ENCODE measurements at regions not wholly inside any gene's neighbourhood (a gene's known extent, or its start where the extent isn't known, plus 50 kb on each side); places are given as distances from the start of the nearest gene placed in this dataset.

- H3K27me3 Mint-ChIP-seq, result no peaks in the 10 kb centered on the region
- peak overlapping the region; percentile 25 for H3K4me3 Mint-ChIP-seq
- peaks cover 89% of the 10 kb centered on the region for H3K4me1 Mint-ChIP-seq (ENCODE audit: low read depth)
- peaks cover 97% of the 10 kb centered on the region for H3K4me1 ChIP-seq (ENCODE audit: insufficient read depth, low read length)
- no peak overlapping the region for H3K4me3 ChIP-seq (ENCODE audit: low read length)
- H3K9me3 Mint-ChIP-seq, result no peaks in the 10 kb centered on the region
- H3K27ac Mint-ChIP-seq, result peak overlapping the region; percentile 97
- no peak for TF ChIP-seq CTCF (IDR thresholded peaks at IDR 0.05)
- H3K36me3 Mint-ChIP-seq (ENCODE audit: low read depth), result no peaks in the 10 kb centered on the region
- peak in 3 of 14 experiments; percentile 15 to 74 (median 60) for DNase-seq
- no peaks in the 10 kb centered on the region for H3K36me3 ChIP-seq (ENCODE audit: insufficient read depth, low read length)
- peaks cover 0 to 15% of the 10 kb centered on the region in 2 experiments for H3K9me3 ChIP-seq (ENCODE audit: control insufficient read depth in 1 of 2, insufficient read depth in 1 of 2, low read length in 2 of 2)
- H3K27me3 ChIP-seq (ENCODE audit: control insufficient read depth in 1 of 2, insufficient read depth in 2 of 2, low read length in 2 of 2), result no peaks in the 10 kb centered on the region
- ChIA-PET POLR2A (interaction anchor here (0.5 to 1.2 kb wide), 3 partner anchors 32 to 1383 kb away, joined by 3 read pairs; partner anchors contain the start of gene TNRC6C), CTCF (no interaction called here)
- no peak for ATAC-seq (ENCODE audit: poor library complexity)
- intact Hi-C loops (cut with DNase I, micrococcal nuclease), result no loop called here
- no peak overlapping the region for H3K27ac ChIP-seq (ENCODE audit: low read depth in 1 of 2, low read length in 2 of 2)
These were observed 82.5 kb upstream of the TNRC6C start for GRCh38 chr17:77875881-77876509.

GRCh38 chr17:77877036-77877435, 81.5 kb upstream of the TNRC6C start:
- Histone ChIP-seq H3K36me3 (ENCODE audit: insufficient read depth, low read length) (no peaks in the 10 kb centered on the region), H3K4me3 (ENCODE audit: low read length) (no peak overlapping the region), H3K9me3 (ENCODE audit: control insufficient read depth in 1 of 2, insufficient read depth in 1 of 2, low read length in 2 of 2) (peaks cover 0 to 15% of the 10 kb centered on the region in 2 experiments), H3K4me1 (ENCODE audit: insufficient read depth, low read length) (peaks cover 100% of the 10 kb centered on the region), H3K27ac (ENCODE audit: low read depth in 1 of 2, low read length in 2 of 2) (no peak overlapping the region), H3K27me3 (ENCODE audit: control insufficient read depth in 1 of 2, insufficient read depth in 2 of 2, low read length in 2 of 2) (no peaks in the 10 kb centered on the region)
- POLR2A ChIA-PET, result interaction anchor here (0.8 to 2.2 kb wide), 4 partner anchors 11 to 81 kb away, joined by 3 to 18 read pairs (median 6); partner anchors contain the start of gene TNRC6C
- CTCF ChIA-PET, result no interaction called here
- peak overlapping the region; percentile 57 for H3K4me3 Mint-ChIP-seq
- H3K27ac Mint-ChIP-seq, result peak overlapping the region; percentile 97
- no peaks in the 10 kb centered on the region for H3K9me3 Mint-ChIP-seq
- ATAC-seq (ENCODE audit: poor library complexity), result no peak
- H3K27me3 Mint-ChIP-seq, result no peaks in the 10 kb centered on the region
- intact Hi-C loops (cut with DNase I, micrococcal nuclease), result no loop called here
- H3K4me1 Mint-ChIP-seq (ENCODE audit: low read depth), result peaks cover 89% of the 10 kb centered on the region
- peak in 3 of 14 experiments; percentile 48 to 52 (median 51) for DNase-seq
- no peak for TF ChIP-seq CTCF (IDR thresholded peaks at IDR 0.05)
- no peaks in the 10 kb centered on the region for H3K36me3 Mint-ChIP-seq (ENCODE audit: low read depth)

DNA sequence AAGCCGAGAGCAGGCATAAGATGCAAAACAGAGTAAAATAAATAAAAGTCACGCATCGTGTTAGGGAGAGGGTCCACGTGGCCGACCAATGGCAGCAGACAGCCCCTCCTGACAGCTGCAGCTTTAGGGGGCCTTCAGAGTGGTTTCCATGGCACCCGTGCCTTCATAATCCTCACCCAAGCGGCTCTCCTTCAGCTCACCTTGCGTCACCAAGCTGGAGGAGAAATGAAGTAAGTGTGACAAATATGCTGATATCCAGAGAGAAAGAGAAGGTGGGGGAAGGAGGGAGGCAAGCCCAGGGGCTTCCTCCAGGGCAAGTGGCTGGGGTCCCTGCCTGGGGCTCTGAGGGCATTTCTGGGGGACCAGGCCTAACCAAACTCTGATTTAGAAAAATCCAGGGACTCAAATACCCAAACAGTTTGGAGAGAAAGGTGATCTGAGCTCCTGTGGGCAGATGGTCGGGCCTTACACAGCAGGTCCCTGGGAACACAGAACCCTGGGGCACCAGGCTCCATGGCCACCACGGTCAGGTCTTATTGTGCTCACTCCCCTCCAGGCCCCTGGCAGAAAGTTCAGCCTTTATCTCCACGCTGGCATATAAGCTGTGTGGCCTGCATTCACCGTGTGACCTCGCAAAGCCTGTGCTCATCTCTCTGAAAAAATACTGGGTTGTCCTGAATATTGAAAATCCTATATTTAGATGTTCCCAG, 80.7 kb upstream of the TNRC6C start:
- POLR2A ChIA-PET, result interaction anchor here (0.8 to 2.2 kb wide), 4 partner anchors 10 to 80 kb away, joined by 3 to 18 read pairs (median 6); partner anchors contain the start of gene TNRC6C
- H3K9me3 Mint-ChIP-seq, result no peaks in the 10 kb centered on the region
- H3K9me3 ChIP-seq (ENCODE audit: control insufficient read depth in 1 of 2, insufficient read depth in 1 of 2, low read length in 2 of 2), result peaks cover 0 to 15% of the 10 kb centered on the region in 2 experiments

More for the DNA sequence above, 80.7 kb upstream of the TNRC6C start:
- H3K4me1 Mint-ChIP-seq (ENCODE audit: low read depth), result peaks cover 89% of the 10 kb centered on the region
- H3K36me3 Mint-ChIP-seq (ENCODE audit: low read depth), result no peaks in the 10 kb centered on the region
- TF ChIP-seq CTCF (IDR thresholded peaks at IDR 0.05), result no peak
- DNase-seq (no peak), ATAC-seq (ENCODE audit: poor library complexity) (no peak)
- H3K27ac ChIP-seq (ENCODE audit: low read depth in 1 of 2, low read length in 2 of 2), result no peak overlapping the region
- no peaks in the 10 kb centered on the region for H3K27me3 ChIP-seq (ENCODE audit: control insufficient read depth in 1 of 2, insufficient read depth in 2 of 2, low read length in 2 of 2)
- H3K36me3 ChIP-seq (ENCODE audit: insufficient read depth, low read length), result no peaks in the 10 kb centered on the region
- intact Hi-C loops (cut with DNase I, micrococcal nuclease), result no loop called here
- H3K4me1 ChIP-seq (ENCODE audit: insufficient read depth, low read length), result peaks cover 100% of the 10 kb centered on the region
- no peaks in the 10 kb centered on the region for H3K27me3 Mint-ChIP-seq
- H3K4me3 ChIP-seq (ENCODE audit: low read length), result no peak overlapping the region
- CTCF ChIA-PET, result no interaction called here
- H3K4me3 Mint-ChIP-seq, result peak overlapping the region; percentile 57
- H3K27ac Mint-ChIP-seq, result peak overlapping the region; percentile 97
